Thymus (tissue), 11 donors: ENCODE measurements at regions not wholly inside any gene's neighbourhood (a gene's known extent, or its start where the extent isn't known, plus 50 kb on each side); places are given as distances from the start of the nearest gene placed in this dataset.

Experiments
- DNase-seq, 9 donors: peaks; one replicate each; pipeline ENCODE4 v3.0.0-alpha.2; 2013; ENCODE audit warnings: low spot score in 9 of 9, low read depth in 6 of 9, missing footprints in 1 of 9
- H3K27ac ChIP-seq, 2 donors: one replicate each; pipeline ENCODE4 v1.5.1; 2013; ENCODE audit warnings: control low read depth in 1 of 2, low read depth in 1 of 2, low read length in 1 of 2, mild to moderate bottlenecking in 1 of 2, moderate library complexity in 1 of 2
- H3K27me3 ChIP-seq, 2 donors: one replicate each; pipeline ENCODE4 v1.5.1; 2013; ENCODE audit warnings: low read length in 1 of 2; ENCODE audit not compliant: control insufficient read depth in 2 of 2, insufficient read depth in 1 of 2
- H3K36me3 ChIP-seq, 2 donors: one replicate each; pipeline ENCODE4 v1.5.1; 2013; ENCODE audit warnings: low read length in 1 of 2, mild to moderate bottlenecking in 1 of 2, moderate library complexity in 1 of 2; ENCODE audit not compliant: control insufficient read depth in 2 of 2, insufficient read depth in 2 of 2
- H3K4me1 ChIP-seq, 2 donors: one replicate each; pipeline ENCODE4 v1.5.1; 2013; ENCODE audit warnings: low read length in 2 of 2; ENCODE audit not compliant: control insufficient read depth in 2 of 2, insufficient read depth in 2 of 2
- H3K4me3 ChIP-seq, 2 donors: one replicate each; pipeline ENCODE4 v1.5.1; 2013; ENCODE audit warnings: low read length in 2 of 2, control low read depth in 1 of 2, mild to moderate bottlenecking in 1 of 2
- H3K9me3 ChIP-seq, 2 donors: one replicate each; pipeline ENCODE4 v1.5.1; 2013; ENCODE audit warnings: low read length in 1 of 2, mild to moderate bottlenecking in 1 of 2; ENCODE audit not compliant: control insufficient read depth in 2 of 2, insufficient read depth in 1 of 2
- WGBS: extraction: QIAGEN DNeasy Blood & Tissue Kit; methylation state at CpG from one replicate; pipeline ENCODE4 v1.1.7; 2013; 5-methylcytosine and 5-hydroxymethylcytosine counted together
- donor health status: healthy.

- Histone ChIP-seq H3K36me3 (no peaks in the 10 kb centered on the region), H3K27ac (no peak overlapping the region), H3K4me3 (no peak overlapping the region), H3K9me3 (no peaks in the 10 kb centered on the region), H3K4me1 (peaks cover 0 to 4% of the 10 kb centered on the region in 2 donors), H3K27me3 (no peaks in the 10 kb centered on the region)
- no peak for DNase-seq
- 100% methylated on average over 1 of the region's 1 CpG for WGBS
Observed at GRCh38 chr7:30231271-30231670, 53.1 kb upstream of the ZNRF2 start.

GRCh38 chr7:30232391-30232790 is 52.0 kb upstream of the ZNRF2 start:
- no peaks in the 10 kb centered on the region for H3K9me3 ChIP-seq
- no peaks in the 10 kb centered on the region for H3K36me3 ChIP-seq
- no peaks in the 10 kb centered on the region for H3K4me1 ChIP-seq
- 88% methylated on average over 4 of the region's 4 CpGs for WGBS
- no peaks in the 10 kb centered on the region for H3K27me3 ChIP-seq
- DNase-seq = no peak
- H3K27ac ChIP-seq = no peak overlapping the region
- H3K4me3 ChIP-seq = no peak overlapping the region
